ENCODE measurements at regions not wholly inside any gene's neighbourhood (a gene's known extent, or its start where the extent isn't known, plus 50 kb on each side); places are given as distances from the start of the nearest gene placed in this dataset.

DNA sequence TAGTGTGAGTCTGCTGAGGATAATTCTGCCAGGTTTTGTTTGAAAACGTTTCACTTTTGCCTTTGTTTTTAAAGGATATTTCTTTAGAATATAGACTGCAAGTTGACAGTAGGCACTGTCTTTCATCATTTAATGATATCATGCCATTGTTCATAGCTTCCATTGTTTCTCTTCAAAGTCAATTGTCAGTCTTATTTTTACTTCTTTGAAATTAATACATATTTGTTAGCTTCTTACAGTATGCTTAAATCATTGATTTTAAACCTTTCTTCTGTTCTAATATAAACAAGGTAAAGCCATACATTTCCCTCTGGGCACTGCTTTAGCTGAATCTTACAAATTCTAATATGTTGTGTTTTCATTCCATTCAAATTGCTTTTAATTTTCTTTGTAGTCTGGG, 62.3 kb upstream of the PARVA start:
- H3K9me3 Mint-ChIP-seq (ENCODE audit: insufficient read depth), result peaks cover 17% of the 10 kb centered on the region
- no peak for ATAC-seq
- H3K27me3 Mint-ChIP-seq (ENCODE audit: low read depth), result peaks cover 8% of the 10 kb centered on the region
- CTCF ChIA-PET, result interaction anchor here (1.2 kb wide), 1 partner anchor 27 kb away, joined by 4 read pairs; no protein-coding TSS in a partner anchor
- DNase-seq, result no peak
- peaks cover 3% of the 10 kb centered on the region for H3K4me1 Mint-ChIP-seq (ENCODE audit: low read depth)
- no peak overlapping the region for H3K4me3 Mint-ChIP-seq
- no peaks in the 10 kb centered on the region for H3K36me3 Mint-ChIP-seq (ENCODE audit: low read depth)
- POLR2A ChIA-PET, result no interaction called here
- H3K27ac Mint-ChIP-seq, result no peak overlapping the region

DNA sequence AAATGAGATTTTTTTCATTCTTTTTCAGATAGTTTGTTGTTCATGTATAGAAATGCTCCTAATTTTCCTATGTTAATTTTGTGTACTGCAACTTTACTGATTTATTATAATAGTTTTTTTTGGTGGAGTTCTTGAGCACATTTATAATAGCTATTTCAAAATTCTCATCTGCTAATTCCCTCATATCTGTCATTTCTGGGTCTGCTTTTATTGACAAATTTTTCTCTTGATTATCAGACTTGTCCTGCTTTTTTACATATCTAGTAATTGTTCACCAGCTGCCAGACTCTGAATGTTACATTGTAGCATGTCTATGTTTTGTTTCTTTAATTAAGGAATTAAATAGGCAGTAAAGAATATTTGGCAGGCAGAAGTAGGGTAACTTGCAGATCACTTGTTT, 60.9 kb upstream of the PARVA start:
- Mint-ChIP-seq H3K36me3 (ENCODE audit: low read depth) (no peaks in the 10 kb centered on the region), H3K4me3 (no peak overlapping the region), H3K4me1 (ENCODE audit: low read depth) (peaks cover 12% of the 10 kb centered on the region), H3K9me3 (ENCODE audit: insufficient read depth) (peaks cover 17% of the 10 kb centered on the region), H3K27ac (no peak overlapping the region), H3K27me3 (ENCODE audit: low read depth) (peaks cover 3% of the 10 kb centered on the region)
- ChIA-PET POLR2A (no interaction called here), CTCF (interaction anchor here (1.0 to 1.6 kb wide), 2 partner anchors 15 to 31 kb away, joined by 3 to 4 read pairs; no protein-coding TSS in a partner anchor)
- ATAC-seq, result no peak
- DNase-seq, result no peak

DNA sequence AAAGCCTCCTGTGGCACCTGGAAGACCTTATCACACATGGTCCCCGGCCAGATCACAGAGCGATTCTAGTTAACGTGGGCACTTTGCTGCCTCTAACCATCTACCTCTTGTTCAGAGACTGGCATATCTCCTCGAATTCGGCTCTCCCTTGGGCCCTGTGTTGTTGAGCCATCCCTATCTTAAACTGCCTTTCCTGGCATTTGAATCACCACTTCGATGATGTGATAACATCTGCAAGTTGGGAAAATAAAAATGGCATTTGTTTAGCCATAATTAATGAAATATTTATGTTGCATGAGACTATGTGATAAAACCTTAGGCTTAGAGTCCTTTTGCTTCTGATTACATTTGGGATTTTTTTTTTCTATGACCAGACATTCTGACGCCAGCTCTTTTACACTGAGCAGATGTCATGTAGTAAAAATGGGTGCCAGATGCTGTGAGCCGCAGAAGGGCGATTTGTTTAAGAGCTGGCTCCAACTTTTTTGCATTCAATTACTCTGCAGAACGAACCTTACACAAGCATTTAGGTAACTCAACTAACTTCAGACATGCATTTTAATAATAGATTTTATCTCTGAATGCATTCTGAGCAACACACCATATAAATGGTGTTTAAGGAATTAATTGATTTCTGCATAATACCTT, 58.5 kb upstream of the PARVA start:
- Mint-ChIP-seq H3K27me3 (ENCODE audit: low read depth) (peaks cover 4% of the 10 kb centered on the region), H3K4me1 (ENCODE audit: low read depth) (peaks cover 17% of the 10 kb centered on the region), H3K27ac (no peak overlapping the region), H3K9me3 (ENCODE audit: insufficient read depth) (peaks cover 17% of the 10 kb centered on the region), H3K4me3 (no peak overlapping the region), H3K36me3 (ENCODE audit: low read depth) (no peaks in the 10 kb centered on the region)
- ChIA-PET POLR2A (interaction anchor here (0.6 kb wide), 1 partner anchor 51 kb away, joined by 3 read pairs; no protein-coding TSS in a partner anchor), CTCF (interaction anchor here (1.1 to 1.8 kb wide), 2 partner anchors 13 to 575 kb away, joined by 3 to 9 read pairs; no protein-coding TSS in a partner anchor)
- ATAC-seq (no peak), DNase-seq (no peak)

DNA sequence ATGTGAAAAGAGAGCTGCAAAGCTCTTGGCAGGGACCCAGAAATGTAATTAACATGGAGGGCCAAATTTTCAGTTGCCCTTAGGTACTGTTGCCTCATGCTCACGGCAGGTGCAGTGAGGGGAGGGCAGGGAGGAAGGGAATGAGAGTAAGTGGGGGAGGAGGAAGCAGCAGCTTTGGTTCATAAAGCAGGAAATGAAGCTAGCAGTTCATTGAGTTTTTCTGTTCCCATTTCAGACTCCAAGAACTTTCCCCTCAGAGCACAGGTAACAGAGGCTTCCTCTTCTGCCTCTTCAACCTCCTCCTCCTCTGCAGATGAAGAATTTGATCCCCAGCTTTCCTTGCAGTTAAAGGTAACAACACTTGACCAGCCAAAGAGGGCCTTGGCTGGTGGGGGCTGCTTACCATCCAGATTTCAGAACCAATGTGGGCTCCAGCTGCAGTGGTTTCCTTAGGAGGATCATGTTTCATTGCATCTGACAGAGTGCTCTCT, 57.9 kb upstream of the PARVA start:
- Mint-ChIP-seq H3K4me1 (ENCODE audit: low read depth) (peaks cover 17% of the 10 kb centered on the region), H3K27me3 (ENCODE audit: low read depth) (peaks cover 4% of the 10 kb centered on the region), H3K9me3 (ENCODE audit: insufficient read depth) (peaks cover 17% of the 10 kb centered on the region), H3K27ac (no peak overlapping the region), H3K36me3 (ENCODE audit: low read depth) (no peaks in the 10 kb centered on the region), H3K4me3 (no peak overlapping the region)
- no peak for ATAC-seq
- CTCF ChIA-PET, result interaction anchor here (1.1 to 1.8 kb wide), 2 partner anchors 12 to 574 kb away, joined by 3 to 9 read pairs; no protein-coding TSS in a partner anchor
- DNase-seq, result no peak
- POLR2A ChIA-PET, result interaction anchor here (0.6 kb wide), 1 partner anchor 52 kb away, joined by 3 read pairs; no protein-coding TSS in a partner anchor

- POLR2A ChIA-PET, result no interaction called here
- peaks cover 17% of the 10 kb centered on the region for H3K9me3 Mint-ChIP-seq (ENCODE audit: insufficient read depth)
Measured at GRCh38 chr11:12319988-12320387, 57.4 kb upstream of the PARVA start.

DNA sequence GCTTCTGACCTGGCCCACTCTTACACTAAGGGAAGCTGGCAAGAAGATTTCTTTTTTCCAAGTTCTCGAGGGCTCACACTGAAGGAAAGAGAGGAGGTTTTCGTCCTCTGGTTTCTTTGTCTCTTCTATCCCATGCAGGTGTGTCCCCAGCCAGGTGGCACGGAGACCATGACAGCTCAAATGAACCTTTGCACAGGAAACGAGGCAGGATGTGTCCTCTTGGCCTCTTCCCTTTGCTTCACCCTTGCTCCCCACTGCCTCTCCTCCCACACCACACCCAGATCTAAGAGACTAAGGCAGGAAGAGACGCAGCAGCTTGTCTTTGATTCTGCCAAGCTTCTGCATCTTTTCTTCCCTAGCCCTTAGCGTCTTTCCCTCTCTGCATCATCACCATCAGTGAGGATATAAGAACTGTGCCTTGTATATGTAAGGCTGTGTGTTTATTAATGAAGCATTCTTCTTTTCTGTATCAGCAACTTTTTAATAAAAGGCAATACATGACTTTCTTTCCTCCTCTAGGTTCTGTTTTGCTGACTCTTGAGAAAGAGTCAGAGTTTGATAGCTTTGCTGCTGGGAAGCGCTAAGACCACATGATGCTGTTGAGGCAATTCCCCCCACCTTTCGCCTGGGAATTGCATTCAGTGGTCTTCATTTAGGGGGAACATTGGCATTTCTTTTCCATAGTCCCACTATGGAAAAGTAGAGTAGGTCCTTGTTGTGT, 56.0 kb upstream of the PARVA start:
- H3K27me3 Mint-ChIP-seq (ENCODE audit: low read depth), result peaks cover 4% of the 10 kb centered on the region
- CTCF ChIA-PET, result interaction anchor here (0.8 to 1.8 kb wide), 6 partner anchors 10 to 258 kb away, joined by 3 to 7 read pairs (median 4); no protein-coding TSS in a partner anchor
- no peak for DNase-seq
- no peak overlapping the region for H3K27ac Mint-ChIP-seq
- ATAC-seq, result no peak
- POLR2A ChIA-PET, result no interaction called here
- H3K9me3 Mint-ChIP-seq (ENCODE audit: insufficient read depth), result peaks cover 7% of the 10 kb centered on the region
- no peaks in the 10 kb centered on the region for H3K36me3 Mint-ChIP-seq (ENCODE audit: low read depth)
- no peak overlapping the region for H3K4me3 Mint-ChIP-seq
- H3K4me1 Mint-ChIP-seq (ENCODE audit: low read depth), result peaks cover 17% of the 10 kb centered on the region

More at GRCh38 chr11:12319988-12320387, 57.4 kb upstream of the PARVA start:
- ATAC-seq, result no peak
- Mint-ChIP-seq H3K4me1 (ENCODE audit: low read depth) (peaks cover 17% of the 10 kb centered on the region), H3K27ac (no peak overlapping the region), H3K27me3 (ENCODE audit: low read depth) (peaks cover 4% of the 10 kb centered on the region), H3K4me3 (no peak overlapping the region), H3K36me3 (ENCODE audit: low read depth) (no peaks in the 10 kb centered on the region)
- DNase-seq, result no peak
- CTCF ChIA-PET, result interaction anchor here (1.8 kb wide), 1 partner anchor 12 kb away, joined by 9 read pairs; no protein-coding TSS in a partner anchor

GRCh38 chr11:12324585-12324984, 52.8 kb upstream of the PARVA start:
- Mint-ChIP-seq H3K27ac (no peak overlapping the region), H3K9me3 (ENCODE audit: insufficient read depth) (no peaks in the 10 kb centered on the region), H3K27me3 (ENCODE audit: low read depth) (peaks cover 1% of the 10 kb centered on the region), H3K4me1 (ENCODE audit: low read depth) (peaks cover 16% of the 10 kb centered on the region), H3K4me3 (no peak overlapping the region), H3K36me3 (ENCODE audit: low read depth) (no peaks in the 10 kb centered on the region)
- DNase-seq (no peak), ATAC-seq (no peak)
- CTCF ChIA-PET, result no interaction called here
- POLR2A ChIA-PET, result no interaction called here
